ENCODE measurements at regions not wholly inside any gene's neighbourhood (a gene's known extent, or its start where the extent isn't known, plus 50 kb on each side); places are given as distances from the start of the nearest gene placed in this dataset.

DNA sequence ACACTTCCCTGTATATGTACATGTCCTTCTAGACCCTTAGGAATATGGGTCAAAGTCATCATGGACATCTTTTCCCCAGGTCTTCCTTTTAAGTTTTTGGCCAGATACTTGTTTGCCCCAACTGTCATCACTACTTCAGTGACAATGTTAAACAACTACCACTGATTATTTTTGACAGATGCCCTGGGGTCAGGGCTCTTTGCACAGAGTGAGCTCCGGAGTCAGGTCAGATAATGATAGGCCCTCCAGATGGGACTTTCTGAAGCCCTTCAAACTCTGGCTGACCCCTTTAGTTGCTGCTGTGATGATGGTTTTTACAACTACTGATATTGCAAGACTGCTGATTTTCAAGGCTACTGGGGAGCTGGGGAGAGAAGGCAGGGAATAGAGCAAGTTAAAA, 449.4 kb upstream of the HS6ST1 start:
- H3K27ac ChIP-seq: no peak overlapping the region
- ATAC-seq: no peak
- no peak overlapping the region for H3K4me3 ChIP-seq
- TF ChIP-seq POLR2A (IDR thresholded peaks at IDR 0.05) (no peak), POLR2AphosphoS5 (IDR thresholded peaks at IDR 0.05) (no peak), CTCF (IDR thresholded peaks at IDR 0.05) (no peak), EP300 (IDR thresholded peaks at IDR 0.05) (no peak)
- H3K27me3 ChIP-seq: no peaks in the 10 kb centered on the region
- H3K9me3 ChIP-seq: peaks cover 0 to 14% (median 0%) of the 10 kb centered on the region in 3 donors
- WGBS, 2 donors (ENCODE audit: low coverage in 1 of 2): 60% methylated on average over 1 of the region's 1 CpG; no CpG with 5 or more reads in 1 of the 2 donors
- no peaks in the 10 kb centered on the region for H3K4me1 ChIP-seq
- no peaks in the 10 kb centered on the region for H3K36me3 ChIP-seq

GRCh38 chr2:128769457-128770142, 450.9 kb upstream of the HS6ST1 start:
- 93 to 98% methylated on average over 3 to 7 of the region's 7 CpGs for WGBS, 2 donors (ENCODE audit: low coverage in 1 of 2)
- H3K4me1 ChIP-seq: no peaks in the 10 kb centered on the region
- H3K4me3 ChIP-seq: no peak overlapping the region
- ATAC-seq: no peak
- H3K36me3 ChIP-seq: no peaks in the 10 kb centered on the region
- TF ChIP-seq POLR2A (IDR thresholded peaks at IDR 0.05) (no peak), CTCF (IDR thresholded peaks at IDR 0.05) (no peak), EP300 (IDR thresholded peaks at IDR 0.05) (no peak), POLR2AphosphoS5 (IDR thresholded peaks at IDR 0.05) (no peak)
- no peak overlapping the region for H3K27ac ChIP-seq
- H3K9me3 ChIP-seq: no peaks in the 10 kb centered on the region
- no peaks in the 10 kb centered on the region for H3K27me3 ChIP-seq

DNA sequence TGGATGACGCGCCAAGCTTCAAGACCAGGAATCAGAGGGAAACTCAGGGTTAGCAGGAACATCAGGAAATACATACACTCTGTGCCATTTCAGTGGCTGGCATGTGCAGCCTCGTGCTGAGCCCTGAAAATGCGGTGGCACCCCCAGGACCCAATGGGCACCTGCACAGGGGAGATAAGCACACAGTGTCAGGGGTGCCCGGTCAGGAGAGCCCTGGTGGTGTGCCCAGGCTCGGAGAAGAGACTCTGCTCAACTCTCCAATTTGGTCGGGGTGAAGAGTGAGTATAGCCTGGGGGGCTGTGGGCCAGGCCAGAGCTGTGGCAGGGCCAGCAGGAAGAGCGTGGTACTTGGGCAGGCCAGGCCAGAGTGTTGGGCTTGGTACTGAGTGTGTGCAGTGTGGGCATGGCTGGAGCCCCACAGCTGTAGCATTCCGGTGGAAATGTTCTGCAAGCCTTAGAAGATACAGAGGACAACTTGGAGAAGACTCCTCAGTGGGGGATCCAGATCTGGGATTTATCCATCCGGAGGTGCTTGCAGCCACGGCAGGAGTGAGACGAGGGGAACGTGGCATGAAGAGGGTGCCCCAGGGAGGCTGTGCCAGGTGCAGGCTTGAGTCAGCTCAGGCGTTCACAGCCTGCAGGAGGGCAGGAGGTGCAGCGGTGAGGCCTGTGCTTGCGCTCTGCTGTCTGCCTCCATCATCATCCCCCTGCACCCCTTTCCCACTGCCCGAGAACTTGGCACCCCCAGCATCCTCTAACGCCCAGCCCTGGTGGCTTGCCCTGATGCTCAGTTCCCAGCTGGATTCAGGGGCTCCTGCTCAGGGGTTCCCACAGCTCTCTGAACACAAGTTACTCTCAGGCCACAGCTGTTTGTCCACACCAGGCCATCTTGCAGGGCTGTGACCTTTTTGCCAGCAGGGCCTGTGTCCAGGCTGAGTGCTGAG, 451.7 kb upstream of the HS6ST1 start:
- WGBS, 2 donors (ENCODE audit: low coverage in 1 of 2): 96% methylated on average over 9 of the region's 18 CpGs; no CpG with 5 or more reads in 1 of the 2 donors
- no peak for ATAC-seq
- H3K4me1 ChIP-seq: no peaks in the 10 kb centered on the region
- TF ChIP-seq POLR2A (IDR thresholded peaks at IDR 0.05) (no peak), POLR2AphosphoS5 (IDR thresholded peaks at IDR 0.05) (no peak), CTCF (IDR thresholded peaks at IDR 0.05) (no peak), EP300 (IDR thresholded peaks at IDR 0.05) (no peak)
- no peak overlapping the region for H3K4me3 ChIP-seq
- no peaks in the 10 kb centered on the region for H3K27me3 ChIP-seq
- H3K27ac ChIP-seq: no peak overlapping the region
- no peaks in the 10 kb centered on the region for H3K9me3 ChIP-seq
- H3K36me3 ChIP-seq: no peaks in the 10 kb centered on the region

DNA sequence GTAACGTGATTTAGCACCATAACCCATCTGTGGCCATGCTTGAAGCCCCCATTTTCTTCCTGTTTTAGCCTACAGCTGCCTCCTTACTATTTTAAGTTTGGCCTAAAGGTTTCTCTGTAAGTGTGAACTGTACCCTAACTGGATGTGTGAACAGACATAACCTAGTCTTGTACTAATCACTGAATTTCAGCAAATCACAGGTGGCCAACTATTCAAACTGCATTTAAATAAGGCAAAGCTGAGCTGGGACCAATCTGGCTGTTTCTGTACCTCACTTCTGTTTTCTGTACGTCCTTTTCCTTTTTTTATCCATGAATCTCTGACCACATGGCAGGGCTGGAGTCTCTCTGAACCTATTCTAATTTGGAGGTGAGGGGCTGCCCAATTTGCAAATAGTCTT, 452.7 kb upstream of the HS6ST1 start:
- Histone ChIP-seq H3K27ac (no peak overlapping the region), H3K4me1 (no peaks in the 10 kb centered on the region), H3K9me3 (no peaks in the 10 kb centered on the region), H3K36me3 (no peaks in the 10 kb centered on the region), H3K4me3 (no peak overlapping the region), H3K27me3 (no peaks in the 10 kb centered on the region)
- no peak for ATAC-seq
- no peak for TF ChIP-seq EP300 (IDR thresholded peaks at IDR 0.05)
- TF ChIP-seq POLR2AphosphoS5 (IDR thresholded peaks at IDR 0.05): no peak
- no peak for TF ChIP-seq CTCF (IDR thresholded peaks at IDR 0.05)
- no peak for TF ChIP-seq POLR2A (IDR thresholded peaks at IDR 0.05)
- WGBS, 2 donors (ENCODE audit: low coverage in 1 of 2): 66 to 82% methylated on average over 2 of the region's 2 CpGs

Data from gastroesophageal sphincter (tissue), 4 donors.